IMR-90 (cell line): ENCODE measurements at regions not wholly inside any gene's neighbourhood (a gene's known extent, or its start where the extent isn't known, plus 50 kb on each side); places are given as distances from the start of the nearest gene placed in this dataset.
A peak's percentile ranks its signal among the peaks of the same experiment; 100 is the strongest.

Experiments used
- ATAC-seq: fragments of 200-7000 bp; cut with Tn5 transposase; 2 replicates; pipeline ENCODE4 v1.9.1; 2020; ENCODE audit warnings: low read depth, mild to moderate bottlenecking, moderate library complexity
- BruUV-seq: library from RNA; stranded (reverse); fragments of 400-500 nt; replicated peaks from 2 replicates; lab custom pipeline; 2021; lab: Mats Ljungman, UMichigan
- CTCF ChIA-PET: fragments of 300-600 bp; formaldehyde crosslinking; extraction: SDS; loops from one replicate; lab custom pipeline; 2021; ENCODE audit warnings: antibody characterized with exemption; lab: Yijun Ruan, JAX
- POLR2A ChIA-PET: fragments of 300-600 bp; sonication (Branson Sonifier 250); formaldehyde crosslinking; loops from one replicate; lab custom pipeline; 2022; ENCODE audit warnings: antibody characterized with exemption; ENCODE audit not compliant: unreplicated experiment; lab: Charles Lee
- DNase-seq: peaks from one replicate; pipeline ENCODE4 v3.0.0; 2013
- H2AFZ ChIP-seq: replicated peaks from 2 replicates; pipeline ENCODE3; 2013; ENCODE audit warnings: low read length, mild to moderate bottlenecking; ENCODE audit not compliant: poor library complexity
- H2AK5ac ChIP-seq: 2 replicates; pipeline ENCODE4 v1.6.1; 2013; ENCODE audit warnings: low read depth, low read length, inconsistent platforms
- H2AK9ac ChIP-seq: replicated peaks from 2 replicates; pipeline ENCODE3; 2013; ENCODE audit warnings: mild to moderate bottlenecking, low read depth, low read length, moderate library complexity; ENCODE audit not compliant: poor library complexity
- H2BK120ac ChIP-seq: 2 replicates; pipeline ENCODE4 v1.6.1; 2013; ENCODE audit warnings: low read depth, low read length, inconsistent platforms
- H2BK15ac ChIP-seq: 3 replicates; pipeline ENCODE4 v1.6.1; 2013; ENCODE audit warnings: low read depth, low read length, inconsistent platforms
- H2BK20ac ChIP-seq: 2 replicates; pipeline ENCODE4 v1.6.1; 2013; ENCODE audit warnings: low read depth, mild to moderate bottlenecking, inconsistent platforms, low read length, moderate library complexity
- H2BK5ac ChIP-seq: 2 replicates; pipeline ENCODE4 v1.6.1; 2013; ENCODE audit warnings: mild to moderate bottlenecking, low read depth, low read length, inconsistent platforms; ENCODE audit not compliant: poor library complexity, severe bottlenecking
- H3K14ac ChIP-seq: replicated peaks from 2 replicates; pipeline ENCODE4 v1.6.1; 2013; ENCODE audit warnings: low read depth, low read length, inconsistent platforms
- H3K18ac ChIP-seq: 2 replicates; pipeline ENCODE4 v1.6.1; 2013; ENCODE audit warnings: low read depth, low read length, control low read depth
- H3K23ac ChIP-seq: 2 replicates; pipeline ENCODE4 v1.6.1; 2013; ENCODE audit warnings: low read depth, low read length, inconsistent platforms
- H3K27ac ChIP-seq: 2 replicates; pipeline ENCODE4 v1.5.1; 2013; ENCODE audit warnings: mild to moderate bottlenecking, control low read depth, low read length; ENCODE audit not compliant: insufficient read depth
- H3K27me3 ChIP-seq: 2 replicates; pipeline ENCODE4 v1.6.1; 2013; ENCODE audit warnings: low read length; ENCODE audit not compliant: control insufficient read depth, insufficient read depth
- H3K36me3 ChIP-seq: 2 replicates; pipeline ENCODE4 v1.6.1; 2013; ENCODE audit warnings: low read length, mixed read lengths; ENCODE audit not compliant: control insufficient read depth, insufficient read depth
- H3K4ac ChIP-seq: 2 replicates; pipeline ENCODE4 v1.6.1; 2013; ENCODE audit warnings: low read depth, low read length, inconsistent platforms
- H3K4me1 ChIP-seq: 2 replicates; pipeline ENCODE4 v1.6.1; 2013; ENCODE audit warnings: low read length, mixed read lengths; ENCODE audit not compliant: control insufficient read depth, insufficient read depth
- H3K4me2 ChIP-seq: 2 replicates; pipeline ENCODE4 v1.6.1; 2013; ENCODE audit warnings: low read depth, mild to moderate bottlenecking, control low read depth, low read length, moderate library complexity
- H3K4me3 ChIP-seq: 2 replicates; pipeline ENCODE4 v1.5.1; 2013; ENCODE audit warnings: low read depth, mild to moderate bottlenecking, control low read depth, low read length, moderate library complexity; ENCODE audit not compliant: insufficient read depth
- H3K56ac ChIP-seq: 2 replicates; pipeline ENCODE4 v1.6.1; 2013; ENCODE audit warnings: low read length, inconsistent platforms; ENCODE audit not compliant: insufficient read depth; ENCODE audit errors: extremely low read depth
- H3K79me1 ChIP-seq, 2 experiments: 2 replicates each; pipeline ENCODE4 v1.6.1; 2013; ENCODE audit warnings: low read length in 2 of 2, inconsistent platforms in 1 of 2, low read depth in 1 of 2
- H3K9ac ChIP-seq: 2 replicates; pipeline ENCODE4 v1.6.1; 2013; ENCODE audit warnings: low read depth, low read length, control low read depth
- H3K9me1 ChIP-seq: 2 replicates; pipeline ENCODE4 v1.6.1; 2013; ENCODE audit warnings: low read length, inconsistent platforms; ENCODE audit not compliant: insufficient read depth
- H3K9me3 ChIP-seq: 2 replicates; pipeline ENCODE4 v1.6.1; 2013; ENCODE audit warnings: low read length; ENCODE audit not compliant: control insufficient read depth, insufficient read depth
- H4K20me1 ChIP-seq: 2 replicates; pipeline ENCODE4 v1.6.1; 2013; ENCODE audit warnings: low read length, inconsistent platforms; ENCODE audit not compliant: insufficient read depth
- H4K5ac ChIP-seq: 2 replicates; pipeline ENCODE4 v1.6.1; 2013; ENCODE audit warnings: mild to moderate bottlenecking, low read depth, low read length, control low read depth
- H4K8ac ChIP-seq, 2 experiments: 2 replicates each; pipeline ENCODE4 v1.6.1; 2013; ENCODE audit warnings: low read depth in 2 of 2, low read length in 2 of 2, control low read depth in 1 of 2, inconsistent platforms in 1 of 2
- H4K91ac ChIP-seq: 2 replicates; pipeline ENCODE4 v1.6.1; 2013; ENCODE audit warnings: low read depth, low read length, inconsistent platforms; ENCODE audit not compliant: insufficient read depth
- BHLHE40 ChIP-seq: fragments of 150-350 bp; IDR thresholded peaks from 2 replicates; pipeline ENCODE4 v1.6.1; 2016; ENCODE audit warnings: mild to moderate bottlenecking, low read depth, low read length
- CEBPB ChIP-seq: IDR thresholded peaks from 2 replicates; pipeline ENCODE4 v1.6.1; 2012; ENCODE audit warnings: low read depth, low read length, improper control_type of control experiment
- CHD1 ChIP-seq: IDR thresholded peaks from 2 replicates; pipeline ENCODE4 v1.6.1; 2012; ENCODE audit warnings: low read depth, low read length, improper control_type of control experiment
- CTCF ChIP-seq: conservative IDR thresholded peaks from 2 replicates; pipeline ENCODE4 v1.5.1; 2012; ENCODE audit warnings: mild to moderate bottlenecking, low read depth, low read length, improper control_type of control experiment
- FOS ChIP-seq: fragments of 150-350 bp; IDR thresholded peaks from 2 replicates; pipeline ENCODE4 v1.6.1; 2016; ENCODE audit warnings: low read depth, low read length
- MAFK ChIP-seq: IDR thresholded peaks from 2 replicates; pipeline ENCODE4 v1.6.1; 2012; ENCODE audit warnings: low read depth, low read length, improper control_type of control experiment
- MAZ ChIP-seq: IDR thresholded peaks from 2 replicates; pipeline ENCODE4 v1.6.1; 2012; ENCODE audit warnings: low read depth, mild to moderate bottlenecking, low read length, improper control_type of control experiment, moderate library complexity, borderline replicate concordance
- MXI1 ChIP-seq: IDR thresholded peaks from 2 replicates; pipeline ENCODE4 v1.6.1; 2012; ENCODE audit warnings: low read depth, mild to moderate bottlenecking, low read length, moderate library complexity, borderline replicate concordance
- NFE2L2 ChIP-seq: fragments of 150-350 bp; IDR thresholded peaks from 2 replicates; pipeline ENCODE4 v1.6.1; 2016; ENCODE audit warnings: low read depth, mild to moderate bottlenecking, low read length
- POLR2A ChIP-seq: IDR thresholded peaks from 2 replicates; pipeline ENCODE4 v1.6.1; 2012; ENCODE audit warnings: mild to moderate bottlenecking, low read depth, low read length
- RAD21 ChIP-seq: IDR thresholded peaks from 2 replicates; pipeline ENCODE4 v1.6.1; 2012; ENCODE audit warnings: low read length, improper control_type of control experiment
- RCOR1 ChIP-seq: IDR thresholded peaks from 2 replicates; pipeline ENCODE4 v1.6.1; 2012; ENCODE audit warnings: mild to moderate bottlenecking, low read length, improper control_type of control experiment; ENCODE audit not compliant: insufficient replicate concordance
- RFX5 ChIP-seq: IDR thresholded peaks from 2 replicates; pipeline ENCODE4 v1.8.0; 2012; ENCODE audit warnings: low read depth, mild to moderate bottlenecking, low read length, moderate library complexity
- SMC3 ChIP-seq: fragments of 150-350 bp; IDR thresholded peaks from 2 replicates; pipeline ENCODE4 v1.6.1; 2016; ENCODE audit warnings: low read depth, mild to moderate bottlenecking, antibody characterized with exemption, low read length, moderate library complexity
- USF2 ChIP-seq: fragments of 150-350 bp; IDR thresholded peaks from 2 replicates; pipeline ENCODE4 v1.6.1; 2017; ENCODE audit warnings: mild to moderate bottlenecking, antibody characterized with exemption, low read length, low read depth
- WGBS, 2 experiments: methylation state at CpG; one replicate each; pipeline versions ENCODE4 v1.1.5 to v1.1.7; 2013; ENCODE audit warnings: missing lambda C conversion rate in 2 of 2; ENCODE audit not compliant: insufficient read length in 1 of 2; ENCODE audit errors: extremely low coverage in 2 of 2; 5-methylcytosine and 5-hydroxymethylcytosine counted together
- dilution Hi-C: fragments of 300-500 bp; cut with HindIII; formaldehyde crosslinking; loops from one replicate; pipeline ENCODE4 v1.14.3; 2018; ENCODE audit warnings: low sequenced_read_pairs; ENCODE audit not compliant: unreplicated experiment
- in situ Hi-C: fragments of 300-500 bp; cut with MboI; formaldehyde crosslinking; loops from 3 replicates; pipeline ENCODE4 v1.14.3; 2019; ENCODE audit warnings: low sequenced_read_pairs, inconsistent platforms, mixed read lengths
- intact Hi-C: fragments of 100-400 bp; cut with micrococcal nuclease; formaldehyde crosslinking; loops from 2 replicates; pipeline ENCODE4 v1.10.0; 2022

GRCh38 chr1:9454494-9455066, 84.7 kb upstream of the SLC25A33 start:
- Histone ChIP-seq H4K91ac (no peak overlapping the region), H3K56ac (no peak overlapping the region), H4K5ac (no peak overlapping the region), H2BK5ac (no peak overlapping the region), H3K23ac (no peak overlapping the region), H4K20me1 (peaks cover 3% of the 10 kb centered on the region; the same call in 1 of the 2 replicates), H3K4me2 (no peak overlapping the region), H2BK15ac (no peak overlapping the region), H3K27ac (no peak overlapping the region), H2AK5ac (0 out of 2 replicates have a peak overlapping the region, but pooled peaks have one; percentile 80), H4K8ac (no peak overlapping the region), H3K9me3 (no peaks in the 10 kb centered on the region), H3K14ac (no peak overlapping the region), H3K4ac (no peak overlapping the region), H3K18ac (no peak overlapping the region), H3K9me1 (peaks cover 8% of the 10 kb centered on the region; the same call in 1 of the 2 replicates), H3K9ac (no peak overlapping the region), H3K79me1 (no peaks in the 10 kb centered on the region), H2AK9ac (no peak overlapping the region), H2BK120ac (no peak overlapping the region), H2BK20ac (no peak overlapping the region), H3K36me3 (no peaks in the 10 kb centered on the region), H3K4me1 (peaks cover 2% of the 10 kb centered on the region), H2AFZ (no peak overlapping the region), H3K4me3 (no peak overlapping the region), H3K27me3 (peaks cover 2% of the 10 kb centered on the region; the same call in 1 of the 2 replicates)
- intact Hi-C loops (loop anchor here (1.0 kb wide), 2 partner anchors 165 to 187 kb away; no protein-coding TSS in a partner anchor), in situ Hi-C loops (loop anchor here (10.0 kb wide), 1 partner anchor 170 kb away; no protein-coding TSS in a partner anchor), dilution Hi-C loops (no loop called here)
- POLR2A ChIA-PET, result interaction anchor here (0.6 kb wide), 1 partner anchor 76 kb away, joined by 4 read pairs; no protein-coding TSS in a partner anchor
- DNase-seq, result no peak
- 90% methylated on average over 5 of the region's 13 CpGs; no CpG with 5 or more reads in 1 of the 2 experiments for WGBS, 2 experiments
- CTCF ChIA-PET, result interaction anchor here (0.6 to 2.1 kb wide), 4 partner anchors 16 to 165 kb away, joined by 3 to 18 read pairs (median 3); no protein-coding TSS in a partner anchor
- no peak for ATAC-seq
- no TSS peak for BruUV-seq
- TF ChIP-seq RCOR1, result no peak
- no peak for TF ChIP-seq CTCF
- no peak for TF ChIP-seq MAFK
- no peak for TF ChIP-seq RAD21
- no peak for TF ChIP-seq BHLHE40
- TF ChIP-seq CHD1, result no peak
- no peak for TF ChIP-seq USF2
- TF ChIP-seq MXI1, result no peak
- no peak for TF ChIP-seq NFE2L2
- TF ChIP-seq SMC3, result no peak
- no peak for TF ChIP-seq CEBPB
- no peak for TF ChIP-seq RFX5
- no peak for TF ChIP-seq FOS
- TF ChIP-seq POLR2A, result no peak
- TF ChIP-seq MAZ, result no peak
